ENCODE measurements at regions not wholly inside any gene's neighbourhood (a gene's known extent, or its start where the extent isn't known, plus 50 kb on each side); places are given as distances from the start of the nearest gene placed in this dataset.
"Not testable (repeated sequence)": the region's sequence is repeated elsewhere in the genome, so short reads cannot be mapped to it uniquely, and the experiment has no call there.

DNA sequence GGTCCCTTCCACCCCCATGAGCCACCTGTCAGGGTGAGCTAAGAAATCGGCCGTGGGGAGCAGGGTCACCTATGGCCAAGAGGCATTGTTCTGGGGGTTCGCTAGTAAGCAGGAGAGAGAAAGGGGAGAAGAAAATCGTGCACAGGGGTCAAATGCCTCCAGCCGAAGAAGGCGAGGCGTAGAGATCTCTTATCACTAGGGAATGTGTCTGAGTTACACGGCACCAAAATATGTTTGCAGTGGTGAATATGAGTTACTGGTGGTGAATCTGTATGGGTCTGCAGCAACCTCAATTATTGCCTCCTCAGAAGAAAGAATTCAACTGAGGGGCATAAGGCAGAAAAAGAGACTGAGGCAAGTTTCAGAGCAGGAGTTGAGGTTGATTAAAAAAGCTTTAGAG, 54.2 kb upstream of the RABGAP1L start:
- DNase-seq, result no peak

DNA sequence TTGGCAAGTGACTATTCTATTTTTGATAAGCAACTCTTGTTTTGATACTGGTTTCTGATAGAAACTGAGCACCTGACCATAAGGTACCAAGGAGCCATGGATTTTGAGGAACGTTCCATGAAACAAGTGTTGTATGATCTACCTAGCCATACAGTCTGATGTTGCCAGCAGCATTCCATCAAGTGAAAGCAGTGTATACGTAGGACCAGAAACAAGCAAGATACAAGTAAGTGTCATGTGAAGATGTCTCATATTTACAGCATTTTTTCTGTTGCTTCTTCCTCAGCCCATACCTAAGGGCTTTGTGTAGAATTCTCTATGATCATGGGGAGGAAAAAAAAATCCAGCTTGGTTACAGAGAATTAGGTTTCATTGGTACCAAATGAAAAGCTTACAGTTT, 55.6 kb upstream of the RABGAP1L start:
- no peak for DNase-seq

DNA sequence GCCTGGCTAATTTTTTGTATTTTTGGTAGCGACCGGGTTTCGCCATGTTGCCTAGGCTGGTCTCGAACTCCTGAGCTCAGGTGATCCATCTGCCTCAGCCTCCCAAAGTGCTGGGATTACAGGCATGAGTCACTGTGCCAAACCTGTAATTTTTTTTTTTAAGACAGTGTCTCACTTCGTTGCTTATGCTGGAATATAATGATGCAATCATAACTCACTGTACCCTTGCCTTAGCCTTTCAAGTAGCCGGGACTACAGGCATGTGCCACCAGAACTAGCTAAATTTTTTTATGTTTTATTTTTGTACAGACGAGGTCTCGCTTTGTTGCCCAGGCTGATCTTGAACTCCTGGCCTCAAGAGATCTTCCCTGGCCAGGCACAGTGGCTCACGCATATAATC, 57.3 kb upstream of the RABGAP1L start:
- DNase-seq, result not testable (repeated sequence)

DNA sequence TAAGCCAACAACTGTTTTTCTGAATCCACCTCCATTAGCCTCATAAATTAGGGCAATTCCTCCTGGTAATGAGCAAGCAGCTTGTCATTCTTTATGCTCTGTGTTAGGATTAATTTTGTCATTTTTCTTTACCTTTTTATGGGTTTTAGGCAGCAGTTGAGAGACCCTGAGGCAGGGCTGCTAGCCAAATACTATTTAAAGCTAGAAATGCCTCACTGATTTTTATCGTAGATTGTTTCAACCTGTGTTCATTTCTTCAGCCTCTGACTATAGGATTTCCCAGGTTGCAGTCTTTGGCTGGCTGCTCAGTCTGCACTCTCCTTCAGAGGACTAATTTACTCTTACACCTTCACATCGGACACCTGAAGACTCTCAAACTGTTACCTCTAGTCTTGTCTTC, 61.9 kb upstream of the RABGAP1L start:
- no peak for DNase-seq

DNA sequence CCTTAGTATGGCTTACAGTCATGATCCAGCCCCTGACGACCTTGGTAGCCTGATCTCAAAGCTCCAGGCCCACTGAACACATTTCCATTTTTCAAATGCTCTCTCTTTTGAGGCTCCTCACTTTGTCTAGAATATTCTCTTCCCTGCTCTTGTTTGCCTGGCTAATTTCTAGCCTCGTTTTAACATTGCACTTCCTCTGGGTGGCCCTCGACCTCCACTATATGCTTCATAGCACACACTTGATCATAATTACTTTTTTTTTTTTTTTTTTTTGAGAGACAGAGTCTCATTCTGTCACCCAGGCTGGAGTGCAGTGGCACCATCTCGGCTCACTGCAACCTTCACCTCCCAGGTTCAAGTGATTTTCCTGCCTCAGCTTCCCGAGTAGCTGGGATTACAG, 65.5 kb upstream of the RABGAP1L start:
- peak; percentile 23 for DNase-seq

DNA sequence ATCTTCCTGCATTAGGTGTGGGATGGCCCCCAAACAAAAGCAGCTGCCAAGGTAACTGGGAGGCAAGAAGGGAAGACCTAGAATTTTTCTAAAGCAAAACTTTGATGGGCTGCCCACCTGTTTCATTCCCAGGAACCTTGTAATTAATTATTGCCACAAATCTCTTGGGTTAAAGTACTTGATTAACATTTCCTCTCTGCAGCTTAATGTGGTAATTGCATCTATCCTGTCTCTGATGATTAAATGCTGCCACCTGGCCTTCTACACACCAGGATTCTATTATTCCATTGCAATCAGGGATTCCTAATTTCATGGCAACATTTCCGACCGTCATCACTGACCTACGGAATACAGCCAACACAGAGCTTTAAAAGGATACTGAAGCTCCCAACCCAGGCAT, 68.3 kb upstream of the RC3H1 start:
- no peak for DNase-seq

DNA sequence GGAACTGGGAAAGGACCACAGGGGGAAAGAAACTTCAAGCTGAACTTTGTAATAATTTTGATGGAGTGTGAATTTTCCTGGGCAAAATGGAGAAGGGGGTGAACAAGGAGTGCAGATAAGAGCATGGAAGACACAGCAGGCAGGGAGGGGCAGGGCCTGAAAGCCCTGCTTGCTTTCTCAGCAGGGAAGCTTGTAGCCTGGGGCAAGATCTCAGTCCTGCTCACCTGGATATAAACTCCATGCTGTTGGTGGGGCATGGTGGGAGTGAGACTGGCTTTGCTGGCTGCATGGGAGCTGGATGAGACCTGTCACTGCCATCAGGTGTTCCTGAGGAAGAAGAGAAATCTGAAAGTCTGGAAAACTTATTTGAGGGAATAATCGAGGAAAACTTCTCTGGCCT, 58.7 kb upstream of the RC3H1 start:
- no peak for DNase-seq

DNA sequence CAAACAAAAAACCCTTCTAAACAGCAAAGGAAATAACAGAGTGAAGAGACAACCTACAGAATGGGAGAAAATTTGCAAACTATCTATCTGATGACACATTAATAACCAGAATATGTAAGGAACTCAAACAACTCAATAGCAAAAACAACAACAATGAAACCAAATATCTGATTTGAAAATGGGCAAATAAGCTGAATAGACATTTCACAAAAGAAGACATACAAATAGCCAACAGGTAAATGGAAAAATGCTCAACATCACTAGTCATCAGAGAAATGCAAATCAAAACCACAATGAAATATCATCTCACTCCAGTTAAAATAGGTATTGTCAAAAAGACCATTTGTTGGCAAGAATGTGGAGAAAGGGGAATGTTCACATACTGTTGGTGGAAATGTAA, 57.6 kb upstream of the RC3H1 start:
- DNase-seq, result no peak

DNA sequence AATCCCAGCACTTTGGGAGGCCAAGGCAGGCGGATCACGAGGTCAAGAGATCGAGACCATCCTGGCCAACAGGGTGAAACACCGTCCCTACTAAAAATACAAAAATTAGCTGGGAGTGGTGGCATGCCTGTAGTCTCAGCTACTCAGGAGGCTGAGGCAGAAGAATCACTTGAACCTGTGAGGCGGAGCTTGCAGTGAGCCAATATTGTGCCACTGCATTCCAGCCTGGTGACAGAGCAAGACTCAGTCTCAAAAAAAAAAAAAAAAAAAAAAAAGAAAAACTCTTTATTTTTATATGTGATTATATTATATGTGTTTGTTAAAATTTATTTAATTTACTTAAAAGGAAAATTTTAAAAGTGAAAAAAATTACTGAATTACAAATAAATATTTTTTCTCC, 56.8 kb upstream of the RC3H1 start:
- DNase-seq, result not testable (repeated sequence)

DNA sequence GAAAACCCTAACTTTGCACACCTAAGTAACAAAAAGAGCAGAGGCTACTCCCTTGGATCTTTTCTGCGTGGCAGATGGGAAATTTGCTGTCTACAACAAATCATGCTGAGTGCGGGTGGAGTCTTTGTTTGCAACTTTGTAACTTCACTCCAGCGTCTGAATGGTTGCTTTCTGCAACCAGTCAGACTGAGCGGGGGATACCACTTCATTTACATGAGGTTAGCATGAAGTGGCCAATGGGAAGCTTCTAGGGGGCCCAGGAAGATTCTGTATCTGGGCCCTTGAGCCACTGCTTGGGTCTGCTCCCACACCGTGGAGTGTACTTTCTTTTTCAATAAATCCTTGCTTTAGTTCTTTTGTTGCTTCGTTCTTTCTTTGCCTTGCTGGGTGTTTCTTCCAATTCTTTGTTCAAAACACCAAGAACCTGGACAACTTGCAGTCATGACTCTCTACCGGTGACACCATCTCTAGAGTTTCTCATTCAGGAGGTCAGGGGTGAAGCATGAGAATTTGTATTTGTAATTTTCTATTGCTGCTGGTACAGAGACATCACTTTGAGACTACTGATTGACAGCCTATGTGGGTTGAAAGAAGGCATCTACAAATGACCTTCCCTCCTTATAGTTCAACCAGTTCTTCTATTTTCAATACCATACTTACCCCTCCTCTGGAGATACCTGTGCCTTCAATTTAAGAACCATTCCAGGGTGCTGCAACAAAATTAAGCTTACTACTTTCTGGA, 55.8 kb upstream of the RC3H1 start:
- DNase-seq, result no peak

DNA sequence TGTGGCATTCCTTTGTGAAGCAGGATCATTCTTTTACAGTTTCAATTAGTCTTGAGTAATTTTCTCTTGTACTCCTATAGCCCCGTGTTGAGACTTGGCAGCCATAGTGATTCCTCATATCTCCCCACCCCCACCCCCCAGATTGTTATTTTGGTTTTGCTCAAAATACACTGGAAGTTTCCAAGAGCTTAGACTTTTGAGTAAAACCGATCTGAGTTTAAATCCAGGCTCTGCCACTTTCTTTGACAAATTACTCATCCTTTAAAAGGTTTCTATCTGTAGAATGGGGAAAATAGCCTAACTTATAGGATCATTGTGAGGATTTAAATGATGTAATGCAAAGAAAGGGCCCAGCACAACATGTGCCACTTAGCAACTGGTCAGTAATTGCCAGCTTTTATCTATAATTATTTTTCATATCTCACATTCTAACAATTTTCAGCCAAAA, 53.1 kb upstream of the RC3H1 start:
- DNase-seq, result no peak

DNA sequence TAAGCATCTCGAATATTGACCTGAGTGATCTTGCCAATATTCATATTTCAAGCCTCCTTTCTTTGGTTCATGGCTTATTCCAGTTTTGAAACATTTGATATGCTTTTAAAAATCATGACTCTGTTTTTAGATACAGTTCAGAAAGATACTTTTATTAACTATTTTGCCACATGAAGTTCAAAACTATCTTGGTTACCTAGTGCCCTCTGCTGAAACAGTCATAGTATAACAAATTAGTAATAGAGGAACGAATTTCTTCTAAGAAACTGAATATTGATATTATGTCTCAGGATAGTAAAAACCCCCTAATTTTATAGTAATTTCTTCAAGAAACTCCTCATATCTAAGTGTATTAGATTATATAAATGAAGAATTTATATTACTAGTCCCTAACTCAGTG, 52.6 kb upstream of the RC3H1 start:
- peak; percentile 37 for DNase-seq

DNA sequence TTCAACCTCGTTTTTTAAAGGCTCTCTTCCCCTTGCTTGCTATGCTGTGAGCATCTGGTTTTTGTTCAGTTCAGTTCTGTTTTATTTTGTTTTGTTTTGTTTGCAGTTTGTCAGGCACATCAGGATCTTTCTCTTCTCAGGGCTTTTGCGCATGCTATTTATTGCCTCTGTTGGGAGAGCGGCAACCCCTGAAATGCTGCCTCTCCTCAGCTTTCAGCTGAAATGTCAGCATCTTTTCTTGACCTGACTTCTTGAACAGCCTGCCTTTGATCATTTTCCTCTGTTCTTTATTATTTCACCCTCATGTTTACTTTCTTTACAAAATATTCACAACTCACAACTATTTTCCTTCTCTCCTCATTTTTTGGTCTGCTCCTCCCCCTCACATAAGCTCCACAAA, 50.4 kb upstream of the RC3H1 start:
- no peak for DNase-seq
